ENCODE measurements at regions not wholly inside any gene's neighbourhood (a gene's known extent, or its start where the extent isn't known, plus 50 kb on each side); places are given as distances from the start of the nearest gene placed in this dataset.
"Not testable (repeated sequence)": the region's sequence is repeated elsewhere in the genome, so short reads cannot be mapped to it uniquely, and the experiment has no call there.

DNA sequence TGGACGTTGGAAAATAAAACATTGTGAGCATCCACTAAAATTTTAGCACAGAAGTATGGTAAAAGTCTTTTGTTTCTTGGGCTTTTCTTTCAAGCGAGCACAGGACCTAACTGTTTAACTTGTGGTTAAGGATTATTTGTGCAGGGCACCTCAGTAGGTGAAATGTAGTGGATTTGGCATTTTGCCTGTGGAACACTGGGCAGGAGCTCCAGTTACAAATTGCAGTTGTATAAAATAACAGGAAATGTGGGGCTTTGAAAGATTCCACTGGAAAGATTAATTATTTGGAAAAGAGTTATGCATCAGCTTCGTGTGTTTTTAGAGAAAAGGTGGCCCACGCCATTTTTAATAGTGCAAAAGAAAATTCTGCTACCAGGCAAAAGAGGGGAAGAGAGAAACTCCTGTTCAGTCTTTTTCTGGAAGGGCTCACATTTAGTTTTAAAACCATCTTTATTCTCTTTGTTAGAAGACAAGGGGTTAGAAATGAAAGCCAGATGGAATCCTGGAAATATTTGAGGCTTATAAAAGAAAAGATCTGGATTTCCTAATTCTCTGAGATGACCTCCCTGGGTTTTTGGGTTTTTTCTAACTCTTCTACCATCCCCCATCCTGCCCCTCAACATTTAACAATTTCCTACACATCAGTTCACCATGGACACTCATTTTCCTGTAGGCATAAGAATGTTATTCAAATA lies 144.3 kb upstream of the SERTAD2 start:
- DNase-seq, result no peak

DNA sequence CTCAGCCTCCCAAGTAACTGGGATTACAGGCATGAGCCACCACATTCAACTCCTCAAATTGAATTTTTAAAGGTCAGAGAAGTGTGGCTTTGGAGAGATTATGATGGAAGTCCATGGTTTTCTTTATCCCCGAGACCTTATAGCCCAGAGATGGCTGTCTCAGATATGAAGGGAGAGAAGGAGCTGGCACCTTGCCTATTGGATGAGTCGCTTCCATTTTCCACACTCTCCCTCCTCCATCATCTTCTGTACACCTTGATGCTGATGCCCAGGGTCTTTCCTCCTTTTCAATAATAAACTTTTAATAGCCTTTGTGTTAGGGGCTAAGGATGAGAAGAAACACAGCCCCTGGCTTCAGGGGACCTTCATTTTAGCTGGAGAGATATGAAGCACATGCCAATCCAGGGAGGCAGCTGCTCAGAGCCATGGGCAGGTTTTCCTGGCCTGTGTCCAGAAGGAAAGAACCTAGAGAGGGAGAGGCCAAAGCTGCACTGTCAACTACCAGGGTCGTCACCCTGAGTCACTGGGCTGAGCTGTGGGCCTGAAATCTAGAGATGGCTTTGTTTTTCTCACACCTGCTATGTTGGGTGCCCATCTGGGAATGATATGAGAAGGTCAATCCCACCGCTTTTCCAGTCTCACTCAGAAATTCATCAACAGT lies 146.0 kb upstream of the SERTAD2 start:
- no peak for DNase-seq

DNA sequence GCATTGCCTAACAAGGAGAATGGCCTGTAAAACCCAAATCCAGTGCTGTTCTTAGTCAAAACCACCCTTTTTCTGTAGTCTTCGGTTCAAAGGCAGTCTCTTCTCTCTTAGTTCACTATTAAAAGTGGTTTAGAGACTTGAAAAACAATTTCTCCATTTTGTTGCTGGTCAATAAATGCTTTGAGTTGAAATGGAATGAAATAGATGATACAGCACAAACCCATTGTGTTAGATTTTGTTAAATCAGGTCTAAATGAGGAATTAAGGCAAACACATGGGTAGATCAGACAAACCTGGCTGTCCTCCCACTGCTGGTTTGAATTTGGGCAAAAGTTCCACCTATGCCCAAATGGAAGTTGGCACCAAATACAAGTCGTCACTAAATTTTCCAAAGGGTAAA lies 150.1 kb upstream of the SERTAD2 start:
- no peak for DNase-seq

DNA sequence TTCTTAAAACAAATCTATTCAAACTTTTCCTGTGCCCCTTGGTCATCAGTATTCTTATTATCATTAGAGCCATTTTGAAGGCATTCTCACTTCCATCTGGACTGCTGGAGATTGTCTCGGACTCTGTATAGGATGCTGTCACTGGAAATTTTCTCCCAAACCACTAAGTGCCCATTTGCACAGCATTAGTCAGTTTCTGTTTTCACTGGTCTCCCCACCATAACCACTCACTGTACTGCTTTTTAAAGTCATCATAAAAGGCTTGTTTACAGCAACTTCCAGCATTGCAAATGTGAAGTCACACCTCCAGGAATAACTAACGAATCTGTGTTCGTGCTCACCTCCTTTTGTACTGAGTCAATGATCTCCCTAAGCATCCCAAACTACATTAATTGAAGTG lies 150.9 kb upstream of the SERTAD2 start:
- no peak for DNase-seq

DNA sequence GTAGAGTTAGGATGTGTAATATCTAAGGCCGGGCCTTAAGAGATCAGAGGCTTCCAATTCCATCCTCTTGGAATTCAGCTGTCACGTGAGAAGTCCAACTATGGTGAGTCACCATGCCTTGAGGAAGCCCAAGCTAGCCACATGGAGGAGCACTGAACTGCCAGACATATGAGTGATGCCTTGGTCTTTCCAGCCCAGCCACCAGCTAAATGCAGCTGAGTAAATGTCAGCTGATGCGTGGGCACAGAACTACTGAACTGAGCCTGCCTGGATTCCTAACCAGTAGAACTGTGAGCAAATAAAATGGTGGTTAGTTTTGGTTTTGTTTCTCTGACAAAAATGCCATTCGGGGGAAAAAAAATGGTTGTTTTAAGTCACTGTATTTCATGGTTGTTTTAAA lies 153.7 kb upstream of the SERTAD2 start:
- DNase-seq, result no peak

DNA sequence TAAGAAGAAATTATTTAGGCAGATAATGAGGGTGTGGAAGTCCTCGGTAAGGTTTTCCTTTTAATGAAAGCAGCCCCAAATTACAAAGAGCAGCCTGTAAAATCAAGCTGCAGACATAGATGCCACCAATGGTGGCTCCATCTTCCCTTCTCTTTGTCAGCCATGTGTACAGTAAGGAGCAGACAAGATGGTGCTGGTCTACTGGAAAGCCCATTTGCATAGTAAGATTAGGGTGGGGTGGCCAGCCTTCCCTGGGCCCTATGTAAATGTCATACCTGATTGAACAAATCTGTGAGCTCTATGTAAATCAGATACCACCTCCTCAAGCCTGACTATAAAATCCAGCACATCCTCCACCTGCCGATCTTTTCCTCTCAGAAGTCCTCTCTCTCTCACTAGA lies 154.4 kb upstream of the SERTAD2 start:
- DNase-seq, result no peak

DNA sequence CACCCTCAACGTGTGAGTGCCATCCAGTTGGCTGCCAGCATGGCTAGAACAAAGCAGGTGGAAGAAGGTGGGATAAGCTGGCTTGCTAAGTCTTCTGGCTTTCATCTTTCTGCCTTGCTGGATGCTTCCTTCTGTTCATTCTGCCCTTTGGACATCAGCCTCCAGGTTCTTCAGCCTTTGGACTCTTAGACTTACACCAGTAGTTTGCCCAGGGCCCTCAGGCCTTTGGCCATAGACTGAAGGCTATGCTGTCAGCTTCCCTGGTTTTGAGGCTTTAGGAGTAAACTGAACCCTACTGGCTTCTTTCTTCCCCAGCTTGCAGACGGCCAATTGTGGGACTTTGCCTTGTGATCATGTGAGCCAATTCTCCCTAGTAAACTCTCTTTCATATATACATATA lies 155.0 kb upstream of the SERTAD2 start:
- DNase-seq, result no peak

DNA sequence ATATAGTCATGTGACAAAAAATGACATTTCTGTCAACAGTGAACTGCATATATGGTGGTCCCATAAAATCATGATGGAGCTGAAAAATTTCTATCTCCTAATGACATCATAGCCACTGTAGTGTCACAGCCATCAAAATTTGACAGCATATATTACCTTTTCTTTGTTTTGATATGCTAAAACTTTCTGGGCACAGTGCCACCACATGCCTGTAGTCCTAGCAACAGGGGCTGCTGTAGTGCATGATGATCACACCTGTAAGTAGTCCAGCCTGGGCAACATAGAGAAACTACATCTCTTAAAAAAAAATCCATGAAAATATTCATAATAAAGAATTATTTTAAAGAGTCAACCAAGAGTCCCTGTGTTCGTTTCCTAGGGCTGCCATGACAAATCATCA lies 155.5 kb upstream of the SERTAD2 start:
- no peak for DNase-seq

DNA sequence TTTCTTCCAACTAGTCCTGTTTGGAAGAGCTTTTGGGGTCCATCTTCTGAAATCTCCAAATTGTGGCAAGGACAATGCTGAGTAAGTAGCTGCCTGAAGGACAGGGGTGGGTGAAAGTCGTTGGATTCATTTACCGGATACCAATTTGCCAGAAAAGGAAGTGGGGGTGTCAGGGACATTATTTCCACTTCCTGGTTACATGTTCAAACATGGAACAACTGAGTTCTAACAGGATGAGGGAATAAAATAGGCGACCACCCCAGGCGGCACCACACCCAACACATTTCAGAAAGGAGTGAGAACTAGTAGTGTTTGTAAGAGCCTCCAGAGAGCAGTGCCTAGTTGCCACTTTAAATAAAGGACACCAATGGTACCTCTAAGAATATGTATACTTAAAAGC lies 158.6 kb upstream of the SERTAD2 start:
- DNase-seq, result no peak

DNA sequence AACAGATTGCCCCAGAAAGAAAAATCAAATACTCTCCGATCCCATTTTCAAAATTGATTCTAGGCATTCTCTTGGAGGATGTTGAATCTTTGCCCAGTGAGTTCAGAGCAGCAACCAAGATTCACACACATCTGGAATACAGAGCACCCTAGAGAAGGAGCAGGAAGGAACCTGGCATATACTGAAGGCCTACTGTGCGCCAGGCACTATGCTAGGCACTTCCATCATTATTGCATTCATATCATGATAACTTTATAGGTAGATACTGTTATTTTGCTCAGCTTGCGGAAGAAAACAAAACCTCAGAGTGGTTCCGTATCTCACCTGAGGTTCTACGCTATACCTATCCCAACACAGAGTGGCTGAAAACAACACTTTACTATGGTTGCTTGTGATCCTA lies 160.3 kb upstream of the SERTAD2 start:
- no peak for DNase-seq

DNA sequence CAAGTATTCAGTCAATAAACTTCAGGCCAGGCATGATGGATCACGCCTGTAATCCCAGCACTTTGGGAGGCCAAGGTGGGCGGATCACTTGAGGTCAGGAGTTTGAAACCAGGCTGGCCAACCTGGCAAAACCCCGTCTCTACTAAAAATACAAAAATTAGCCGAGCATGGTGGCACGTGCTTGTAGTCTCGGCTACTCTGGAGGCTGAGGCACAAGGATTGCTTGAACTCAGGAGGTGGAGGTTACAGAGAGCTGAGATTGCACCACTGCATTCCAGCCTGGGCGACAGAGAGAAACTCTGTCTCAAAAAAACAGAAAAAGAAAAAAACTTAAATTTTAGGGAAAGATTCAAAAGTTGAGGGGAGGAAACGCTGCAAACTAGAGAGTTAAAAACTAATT lies 162.8 kb upstream of the SERTAD2 start:
- not testable (repeated sequence) for DNase-seq

DNA sequence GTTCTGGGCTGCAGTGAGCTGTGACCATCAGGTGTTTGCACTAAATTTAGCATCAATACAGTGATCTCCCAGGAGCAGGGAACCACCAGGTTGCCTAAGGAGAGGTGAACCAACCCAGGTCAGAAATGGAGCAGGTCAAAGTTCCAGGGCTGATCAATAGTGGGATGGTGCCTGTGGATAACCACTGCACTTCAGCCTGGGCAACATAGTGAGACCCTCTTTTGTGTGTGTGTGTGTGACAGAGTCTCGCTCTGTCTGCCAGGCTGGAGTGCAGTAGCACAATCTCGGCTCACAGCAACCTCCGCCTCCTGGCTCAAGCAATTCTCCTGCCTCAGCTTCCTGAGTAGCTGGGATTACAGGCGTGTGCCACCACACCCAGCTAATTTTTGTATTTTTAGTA lies 163.7 kb upstream of the SERTAD2 start:
- no peak for DNase-seq

DNA sequence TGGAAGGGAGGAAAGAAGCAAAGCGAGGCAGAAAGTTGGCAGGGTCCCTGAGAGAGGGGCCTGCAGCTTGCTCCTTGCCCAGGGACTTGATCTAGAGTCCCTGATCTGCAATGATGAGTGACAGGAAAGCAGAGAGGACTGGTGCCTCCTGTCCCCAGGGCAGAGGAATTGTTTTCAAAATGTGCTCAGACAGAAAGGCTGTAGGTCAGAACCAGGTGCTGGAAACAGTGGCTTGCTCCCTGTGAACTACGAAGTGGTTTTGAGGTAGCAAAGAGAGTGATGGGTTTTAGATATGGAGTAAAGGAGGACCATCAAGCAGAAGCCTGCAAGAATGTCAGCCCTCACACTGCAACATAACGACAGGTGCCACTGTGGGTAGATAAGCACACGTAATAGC lies 164.9 kb upstream of the SERTAD2 start:
- no peak for DNase-seq

DNA sequence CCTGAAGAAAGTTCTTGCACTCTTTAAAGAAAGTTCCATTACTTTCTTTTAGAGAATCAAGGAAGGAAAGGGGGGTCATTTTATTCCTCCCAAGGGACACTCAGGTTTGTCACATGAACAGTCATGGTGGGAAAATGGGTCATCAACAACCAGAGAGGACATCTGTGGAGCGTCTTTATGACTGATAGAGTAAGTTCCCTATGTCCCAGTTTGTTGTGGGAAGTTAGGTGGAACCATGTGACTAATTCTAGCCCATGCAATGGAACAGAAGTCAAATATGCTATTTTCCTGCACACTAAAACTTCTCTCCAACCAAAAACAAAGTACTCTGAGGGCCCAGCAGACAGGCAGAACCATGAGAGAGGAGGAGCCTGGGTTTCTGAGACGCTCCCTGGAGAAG lies 165.6 kb upstream of the SERTAD2 start:
- peak; percentile 6 for DNase-seq

DNA sequence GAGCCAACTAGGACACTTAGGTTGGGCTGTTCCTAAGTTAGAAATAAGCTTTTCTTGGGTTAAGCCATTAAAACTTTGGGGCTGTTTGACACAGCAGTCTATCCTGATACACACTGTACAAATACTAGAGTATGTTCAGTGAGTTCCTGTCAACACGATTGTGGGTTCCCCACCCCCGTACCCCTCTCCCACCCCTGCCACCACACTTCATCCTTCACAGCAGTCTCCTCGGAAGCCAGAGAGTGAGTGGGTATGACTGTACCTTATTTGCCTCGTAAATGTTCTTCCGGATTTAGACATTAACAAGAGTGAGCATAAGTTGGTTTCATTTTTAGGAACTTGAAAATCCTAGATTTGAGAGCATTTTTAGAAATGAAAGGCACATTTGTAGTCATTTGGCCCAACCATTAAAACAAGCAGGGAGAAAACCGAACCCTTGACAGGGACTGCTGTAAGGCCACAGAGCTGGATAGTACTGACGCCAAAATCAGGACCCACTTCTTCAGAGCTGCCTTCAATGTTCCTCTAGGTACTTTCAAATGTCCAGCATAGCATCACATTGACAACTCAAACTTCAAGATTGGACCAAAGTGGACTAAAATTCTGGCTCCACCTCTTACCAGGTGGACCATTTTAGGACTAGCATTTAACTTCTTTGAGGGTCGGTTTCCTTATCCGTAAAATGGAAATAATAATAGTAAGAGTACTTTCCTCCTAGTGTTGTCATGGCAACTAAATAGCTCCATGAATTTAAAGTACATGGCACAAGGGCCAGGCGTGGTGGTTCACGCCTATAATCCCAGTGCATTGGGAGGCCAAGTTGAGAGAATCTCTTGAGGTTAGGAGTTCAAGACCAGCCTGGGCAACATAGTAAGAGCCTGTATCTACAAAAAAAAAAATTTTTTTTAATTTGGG lies 166.3 kb upstream of the SERTAD2 start:
- DNase-seq, result peak; percentile 75

DNA sequence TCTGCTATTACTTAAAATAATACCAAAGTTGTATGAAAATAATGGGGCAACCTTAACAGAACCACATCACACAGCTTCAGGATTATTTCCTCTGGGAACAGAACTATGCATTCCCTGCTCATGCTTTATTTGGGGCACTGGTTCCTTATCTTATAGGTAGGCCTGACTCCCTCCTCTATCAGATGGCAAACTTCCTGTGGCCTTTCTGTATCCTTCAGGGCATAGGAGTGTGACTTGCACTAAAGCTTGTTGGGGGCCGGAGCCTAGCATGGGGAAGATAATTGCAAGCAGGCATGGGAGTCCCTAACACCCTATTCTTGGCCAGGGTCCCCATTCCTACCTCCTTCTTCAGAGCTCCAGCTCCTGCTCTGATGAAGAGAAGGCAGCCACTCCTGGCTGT lies 167.2 kb upstream of the SERTAD2 start:
- DNase-seq, result no peak

DNA sequence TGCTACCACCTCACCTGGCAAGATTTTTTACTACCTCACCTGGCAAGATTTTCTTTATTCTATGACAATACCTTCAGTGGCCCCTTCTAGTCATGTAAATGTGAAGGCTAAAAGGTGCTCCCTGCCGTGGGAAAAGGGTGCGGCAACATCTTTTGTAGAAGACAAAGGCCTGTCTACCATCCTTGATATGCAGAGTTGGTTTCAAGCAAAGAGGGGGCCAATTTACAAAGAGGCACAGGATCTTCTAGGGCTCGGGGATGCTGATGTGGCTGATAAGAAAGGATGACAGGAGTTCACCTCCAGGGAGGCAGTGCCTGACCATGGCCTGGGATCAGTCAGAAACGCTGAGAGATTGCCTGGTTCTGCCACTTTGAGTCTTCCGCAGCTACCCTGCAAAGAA lies 165.4 kb upstream of the SLC1A4 start:
- no peak for DNase-seq

DNA sequence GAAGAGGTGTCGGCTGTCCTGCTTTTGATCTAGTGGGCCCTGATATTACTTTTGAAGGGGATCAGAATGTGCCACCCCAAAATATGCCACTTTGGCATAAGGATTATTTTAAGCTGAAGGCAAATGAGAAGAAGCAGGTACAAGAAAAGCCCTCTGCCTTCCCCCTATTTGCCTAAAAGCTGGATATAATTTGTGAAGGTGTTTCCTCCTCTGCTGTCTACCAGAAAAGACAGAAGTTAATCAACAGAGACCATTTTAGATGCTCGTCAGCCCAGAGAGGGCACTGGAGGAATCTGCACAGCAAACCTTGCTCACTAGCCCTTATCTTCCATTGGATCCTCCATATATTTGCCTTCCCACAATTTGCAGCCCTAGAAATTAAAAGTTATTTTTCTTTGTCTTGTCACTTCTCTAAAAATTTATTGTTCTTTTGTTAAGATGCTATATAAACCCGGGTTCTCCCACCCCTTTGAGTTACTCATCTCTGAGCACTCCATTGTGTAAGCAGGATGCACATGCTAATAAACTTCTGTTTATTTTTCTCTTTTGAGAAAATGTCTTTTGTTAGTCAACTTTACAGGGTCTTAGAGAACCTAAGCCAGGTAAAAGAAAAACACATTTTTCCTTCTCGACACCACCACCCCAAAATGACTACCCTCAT lies 163.2 kb upstream of the SLC1A4 start:
- no peak for DNase-seq

DNA sequence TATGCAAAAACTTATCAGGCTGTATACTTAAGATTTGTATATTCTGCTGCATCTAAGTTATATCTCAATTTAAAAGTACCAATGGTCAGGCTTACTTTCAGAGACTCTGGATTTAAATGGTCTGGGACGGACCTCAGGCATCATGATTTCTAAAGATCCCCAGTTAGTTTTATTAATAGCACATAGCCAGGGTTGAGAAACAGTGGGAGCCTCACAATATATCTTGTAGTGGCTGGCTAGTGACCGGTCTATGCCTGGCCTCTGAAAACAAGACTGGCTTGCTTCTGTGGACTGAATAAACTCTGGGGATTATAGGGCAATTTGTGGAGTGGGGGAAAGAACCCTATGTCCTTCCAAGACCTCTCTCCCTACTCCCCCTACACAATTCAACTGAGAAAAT lies 162.5 kb upstream of the SLC1A4 start:
- no peak for DNase-seq

DNA sequence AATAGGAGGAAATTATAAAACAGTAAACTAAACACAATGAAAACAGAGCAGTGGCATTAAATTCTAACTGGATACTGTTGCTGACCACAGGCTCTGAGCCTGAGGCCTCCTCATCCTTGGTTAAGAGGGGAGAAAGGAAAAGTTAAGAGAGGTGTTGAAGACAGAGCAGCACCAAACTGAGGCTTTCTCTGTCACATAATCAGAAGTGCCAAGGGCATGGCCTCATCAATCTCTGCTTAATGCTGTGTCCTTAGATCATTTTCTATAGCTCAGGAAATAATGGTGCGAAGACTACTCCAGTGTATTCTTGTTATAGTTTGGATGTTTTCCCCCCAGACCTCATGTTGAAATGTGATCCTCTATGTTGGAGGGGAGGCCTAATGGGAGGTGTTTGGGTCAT lies 160.9 kb upstream of the SLC1A4 start:
- no peak for DNase-seq

DNA sequence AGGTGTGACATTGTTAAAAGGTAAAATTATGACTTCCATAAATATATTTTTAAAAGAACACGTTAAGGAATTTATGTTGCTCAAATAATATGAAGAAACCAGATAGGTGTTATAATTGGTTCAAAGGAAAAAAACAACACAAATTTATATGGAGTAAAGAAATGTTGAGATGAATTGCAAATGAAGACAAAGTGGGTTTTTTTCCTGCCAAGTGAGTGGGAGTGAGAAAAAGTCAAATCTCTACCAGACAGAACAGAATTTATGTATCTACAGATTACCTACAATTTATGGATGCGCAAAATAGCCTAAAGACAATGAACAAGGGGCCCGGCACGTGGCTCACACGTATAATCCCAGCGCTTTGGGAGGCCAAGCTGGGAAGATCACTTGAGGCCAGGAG lies 159.7 kb upstream of the SLC1A4 start:
- DNase-seq, result no peak

DNA sequence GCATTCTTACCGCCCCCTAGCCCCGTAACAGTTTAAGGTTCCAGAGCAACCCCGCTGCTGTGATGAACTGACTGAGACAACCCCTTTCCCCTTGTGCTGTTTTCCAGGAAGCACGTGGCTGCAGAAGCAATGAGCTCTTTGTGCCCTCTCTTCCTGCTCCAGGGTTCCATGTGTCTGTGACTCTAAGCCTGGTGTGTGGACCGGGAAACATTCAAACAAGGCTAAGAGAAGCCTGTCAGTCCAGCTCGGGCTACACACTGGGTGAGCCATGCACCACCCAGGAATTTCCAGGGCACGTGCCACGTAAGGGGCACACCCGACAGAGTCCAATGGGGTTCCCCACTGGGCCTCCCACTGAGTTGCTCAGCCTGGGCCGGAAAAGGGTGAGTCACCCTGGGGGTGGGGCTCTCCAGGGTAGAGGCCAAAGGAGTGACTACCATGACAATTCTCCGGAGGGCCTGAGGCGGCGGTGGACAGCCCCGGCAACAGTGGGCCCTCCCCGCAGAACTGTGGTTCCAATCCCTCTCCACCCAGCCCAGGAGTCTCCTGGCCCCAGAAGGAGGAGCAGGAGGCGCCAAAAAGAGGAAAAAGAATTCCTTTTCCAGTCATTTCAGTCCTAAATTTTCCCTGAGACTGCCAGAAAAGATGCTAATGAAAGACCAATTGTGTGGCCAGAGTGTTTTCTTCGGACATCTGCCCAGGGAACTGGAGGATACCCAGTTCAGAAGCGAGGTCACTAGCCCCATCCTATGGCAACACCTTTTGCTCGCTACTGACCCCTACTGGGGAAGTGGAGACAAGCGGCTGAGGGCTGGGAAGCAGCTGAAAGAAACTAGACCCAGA lies 157.8 kb upstream of the SLC1A4 start:
- peak; percentile 91 for DNase-seq

DNA sequence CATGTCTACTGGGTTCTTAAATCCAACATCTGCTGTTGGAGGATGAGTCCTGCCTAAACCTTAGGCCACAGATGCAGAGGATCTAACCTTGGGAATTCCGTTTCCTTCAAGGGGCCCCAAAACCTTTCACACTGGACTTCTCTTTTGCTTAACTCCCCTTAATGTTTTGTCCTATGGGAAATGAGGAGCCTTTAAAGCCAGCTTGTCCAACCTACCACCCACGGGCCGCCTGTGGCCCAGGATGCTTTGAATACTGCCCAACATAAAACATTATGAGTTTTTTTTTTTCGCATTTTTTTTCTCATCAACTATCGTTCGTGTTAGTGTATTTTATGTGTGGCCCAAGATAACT lies 157.2 kb upstream of the SLC1A4 start:
- no peak for DNase-seq

Measured in CD4-positive, alpha-beta T cell treated with Interleukin-4 for 4 hours (primary cell).